KMS-11 (cell line): ENCODE measurements at regions not wholly inside any gene's neighbourhood (a gene's known extent, or its start where the extent isn't known, plus 50 kb on each side); places are given as distances from the start of the nearest gene placed in this dataset.

Source experiments
- H2AFZ ChIP-seq: fragments of 200-600 bp; sonication (generic); 2 replicates; pipeline ENCODE4 v1.6.1; 2016; ENCODE audit warnings: antibody characterized with exemption, mixed run types, low read depth
- H3K27ac ChIP-seq: fragments of 200-600 bp; sonication (generic); 2 replicates; pipeline ENCODE4 v1.6.1; 2016; ENCODE audit warnings: mild to moderate bottlenecking, mixed run types
- H3K27me3 ChIP-seq: fragments of 200-600 bp; sonication (generic); 2 replicates; pipeline ENCODE4 v1.6.1; 2017; ENCODE audit warnings: mild to moderate bottlenecking, low read depth, mixed run types, moderate library complexity; ENCODE audit not compliant: insufficient read depth
- H3K36me3 ChIP-seq: fragments of 200-600 bp; sonication (generic); 2 replicates; pipeline ENCODE4 v1.6.1; 2017; ENCODE audit warnings: mild to moderate bottlenecking, mixed run types; ENCODE audit not compliant: insufficient read depth
- H3K4me1 ChIP-seq: fragments of 200-600 bp; sonication (generic); 2 replicates; pipeline ENCODE4 v1.6.1; 2016; ENCODE audit warnings: mild to moderate bottlenecking, low read depth, mixed run types; ENCODE audit not compliant: poor library complexity, severe bottlenecking
- H3K4me2 ChIP-seq: fragments of 200-600 bp; sonication (generic); 2 replicates; pipeline ENCODE4 v1.7.0; 2016; ENCODE audit warnings: mild to moderate bottlenecking, mixed run types
- H3K4me3 ChIP-seq: fragments of 200-600 bp; sonication (generic); IDR thresholded peaks from 2 replicates; pipeline ENCODE4 v1.6.1; 2017; ENCODE audit warnings: low read depth, low read length, mixed read lengths; ENCODE audit not compliant: insufficient read depth
- H3K79me2 ChIP-seq: fragments of 200-600 bp; sonication (generic); 2 replicates; pipeline ENCODE4 v1.6.1; 2016; ENCODE audit warnings: low read depth, mixed run types; ENCODE audit not compliant: insufficient read depth
- H3K9ac ChIP-seq: fragments of 200-600 bp; sonication (generic); 2 replicates; pipeline ENCODE4 v1.6.1; 2016; ENCODE audit warnings: mild to moderate bottlenecking, mixed run types
- H4K20me1 ChIP-seq: fragments of 200-600 bp; sonication (generic); 2 replicates; pipeline ENCODE4 v1.6.1; 2016; ENCODE audit warnings: mild to moderate bottlenecking, mixed run types; ENCODE audit not compliant: insufficient read depth
- CTCF ChIP-seq: fragments of 200-600 bp; sonication (generic); conservative IDR thresholded peaks from 2 replicates; pipeline ENCODE4 v1.6.1; 2017; ENCODE audit warnings: low read depth, mild to moderate bottlenecking, antibody characterized with exemption, low read length, moderate library complexity, mixed read lengths

- no peak overlapping the region for H3K9ac ChIP-seq
- H3K79me2 ChIP-seq = no peaks in the 10 kb centered on the region
- no peak overlapping the region for H2AFZ ChIP-seq
- no peaks in the 10 kb centered on the region for H3K4me1 ChIP-seq
- H3K36me3 ChIP-seq = no peaks in the 10 kb centered on the region
- H4K20me1 ChIP-seq = no peaks in the 10 kb centered on the region
- no peaks in the 10 kb centered on the region for H3K27me3 ChIP-seq
- H3K4me2 ChIP-seq = no peak overlapping the region
- no peak for TF ChIP-seq CTCF
- H3K4me3 ChIP-seq = no peak overlapping the region
- H3K27ac ChIP-seq = no peak overlapping the region
Measured at GRCh38 chr22:47540011-47540410, 777.6 kb downstream of the TBC1D22A start.

GRCh38 chr22:47539374-47539773 is 776.9 kb downstream of the TBC1D22A start:
- TF ChIP-seq CTCF = no peak
- Histone ChIP-seq H3K27me3 (no peaks in the 10 kb centered on the region), H3K9ac (no peak overlapping the region)

GRCh38 chr22:47535681-47536080 is 773.2 kb downstream of the TBC1D22A start:
- no peak for TF ChIP-seq CTCF
- no peaks in the 10 kb centered on the region for H3K79me2 ChIP-seq

More at GRCh38 chr22:47539374-47539773, 776.9 kb downstream of the TBC1D22A start:
- H3K79me2 ChIP-seq = no peaks in the 10 kb centered on the region
- no peak overlapping the region for H3K27ac ChIP-seq
- H3K4me2 ChIP-seq = no peak overlapping the region
- no peaks in the 10 kb centered on the region for H4K20me1 ChIP-seq
- no peaks in the 10 kb centered on the region for H3K4me1 ChIP-seq
- H3K4me3 ChIP-seq = no peak overlapping the region
- no peaks in the 10 kb centered on the region for H3K36me3 ChIP-seq
- H2AFZ ChIP-seq = no peak overlapping the region

GRCh38 chr22:47534804-47535410 is 772.5 kb downstream of the TBC1D22A start:
- Histone ChIP-seq H3K79me2 (no peaks in the 10 kb centered on the region), H3K27ac (no peak overlapping the region)
- TF ChIP-seq CTCF = no peak

More at GRCh38 chr22:47535681-47536080, 773.2 kb downstream of the TBC1D22A start:
- Histone ChIP-seq H3K4me3 (no peak overlapping the region), H3K27me3 (no peaks in the 10 kb centered on the region; the same call in 1 of the 2 replicates), H3K27ac (no peak overlapping the region), H3K4me1 (no peaks in the 10 kb centered on the region), H3K36me3 (no peaks in the 10 kb centered on the region), H3K4me2 (no peak overlapping the region), H4K20me1 (no peaks in the 10 kb centered on the region), H2AFZ (no peak overlapping the region), H3K9ac (no peak overlapping the region)

More at GRCh38 chr22:47534804-47535410, 772.5 kb downstream of the TBC1D22A start:
- no peak overlapping the region for H3K9ac ChIP-seq
- H3K27me3 ChIP-seq = no peaks in the 10 kb centered on the region; the same call in 1 of the 2 replicates
- no peaks in the 10 kb centered on the region for H3K4me1 ChIP-seq
- no peak overlapping the region for H3K4me2 ChIP-seq
- H3K36me3 ChIP-seq = no peaks in the 10 kb centered on the region
- H4K20me1 ChIP-seq = no peaks in the 10 kb centered on the region
- H2AFZ ChIP-seq = no peak overlapping the region
- H3K4me3 ChIP-seq = no peak overlapping the region
